OCI-LY3 (cell line): ENCODE measurements at regions not wholly inside any gene's neighbourhood (a gene's known extent, or its start where the extent isn't known, plus 50 kb on each side); places are given as distances from the start of the nearest gene placed in this dataset.

Experiments
- H2AFZ ChIP-seq: fragments of 200-600, 300-600 bp; shearing (Covaris generic); 2 replicates; pipeline ENCODE4 v1.6.0; 2014; ENCODE audit warnings: antibody characterized with exemption, low read depth, low read length
- H3K27ac ChIP-seq: fragments of 200-600, 300-600 bp; sonication (generic); 2 replicates; pipeline ENCODE4 v1.5.1; 2014; ENCODE audit warnings: mild to moderate bottlenecking, low read length, moderate library complexity, mixed read lengths
- H3K27me3 ChIP-seq: fragments of 200-600, 300-600 bp; sonication (generic); 2 replicates; pipeline ENCODE4 v1.6.1; 2014; ENCODE audit warnings: low read depth, low read length, mixed read lengths
- H3K36me3 ChIP-seq: fragments of 200-600, 300-600 bp; sonication (generic); replicated peaks from 2 replicates; pipeline ENCODE3; 2014; ENCODE audit warnings: low read depth, low read length, mixed read lengths
- H3K4me1 ChIP-seq: fragments of 300-600, 200-600 bp; sonication (generic); 2 replicates; pipeline ENCODE4 v1.6.1; 2014; ENCODE audit warnings: low read length, mixed read lengths
- H3K4me2 ChIP-seq: fragments of 200-600, 300-600 bp; sonication (generic); 2 replicates; pipeline ENCODE4 v1.6.1; 2014; ENCODE audit warnings: low read length, mixed read lengths
- H3K4me3 ChIP-seq: fragments of 300-600, 200-600 bp; sonication (generic); 2 replicates; pipeline ENCODE4 v1.5.1; 2014; ENCODE audit warnings: antibody characterized with exemption, mild to moderate bottlenecking, low read length, moderate library complexity
- H3K79me2 ChIP-seq: fragments of 300-600, 200-600 bp; shearing (Covaris generic); 2 replicates; pipeline ENCODE4 v1.6.1; 2014; ENCODE audit warnings: mild to moderate bottlenecking, low read length, mixed read lengths
- H3K9ac ChIP-seq: fragments of 300-600, 200-600 bp; shearing (Covaris generic); 2 replicates; pipeline ENCODE4 v1.6.0; 2014; ENCODE audit warnings: mild to moderate bottlenecking, low read length, moderate library complexity
- H3K9me3 ChIP-seq: fragments of 200-600, 300-600 bp; shearing (Covaris generic); 2 replicates; pipeline ENCODE4 v1.6.1; 2014; ENCODE audit warnings: low read length, mixed read lengths; ENCODE audit not compliant: insufficient read depth
- H4K20me1 ChIP-seq: fragments of 200-600, 300-600 bp; sonication (generic); 2 replicates; pipeline ENCODE4 v1.6.1; 2016; ENCODE audit warnings: low read length, mixed read lengths; ENCODE audit not compliant: insufficient read depth
- CTCF ChIP-seq: fragments of 200-600, 300-600 bp; sonication (generic); IDR thresholded peaks from 2 replicates; pipeline ENCODE4 v1.5.1; 2014; ENCODE audit warnings: antibody characterized with exemption, low read length, low read depth
- EZH2phosphoT487 ChIP-seq: fragments of 200-600 bp; shearing (Covaris generic); IDR thresholded peaks from 2 replicates; pipeline ENCODE4 v1.6.1; 2018; ENCODE audit warnings: antibody characterized with exemption, mixed run types, low read depth

GRCh38 chr13:28581451-28581850 lies 77.5 kb upstream of the POMP start:
- no peaks in the 10 kb centered on the region for H3K9me3 ChIP-seq
- TF ChIP-seq CTCF: no peak
- TF ChIP-seq EZH2phosphoT487: no peak
- H3K9ac ChIP-seq: no peak overlapping the region
- no peak overlapping the region for H2AFZ ChIP-seq
- H3K4me2 ChIP-seq: no peak overlapping the region
- H4K20me1 ChIP-seq: no peaks in the 10 kb centered on the region
- no peaks in the 10 kb centered on the region for H3K27me3 ChIP-seq
- peaks cover 37% of the 10 kb centered on the region for H3K4me1 ChIP-seq
- H3K4me3 ChIP-seq: no peak overlapping the region
- H3K27ac ChIP-seq: no peak overlapping the region
- no peaks in the 10 kb centered on the region for H3K79me2 ChIP-seq
- no peaks in the 10 kb centered on the region for H3K36me3 ChIP-seq

- Histone ChIP-seq H3K27me3 (no peaks in the 10 kb centered on the region), H2AFZ (no peak overlapping the region), H4K20me1 (no peaks in the 10 kb centered on the region), H3K79me2 (no peaks in the 10 kb centered on the region), H3K4me3 (no peak overlapping the region), H3K27ac (no peak overlapping the region), H3K4me1 (peaks cover 40% of the 10 kb centered on the region), H3K9ac (no peak overlapping the region), H3K4me2 (no peak overlapping the region), H3K36me3 (no peaks in the 10 kb centered on the region), H3K9me3 (no peaks in the 10 kb centered on the region)
- TF ChIP-seq CTCF (no peak), EZH2phosphoT487 (no peak)
These were observed 79.2 kb upstream of the POMP start for GRCh38 chr13:28579736-28580135.

- H2AFZ ChIP-seq: no peak overlapping the region
- no peaks in the 10 kb centered on the region for H3K36me3 ChIP-seq
- H3K27ac ChIP-seq: no peak overlapping the region
- no peak overlapping the region for H3K9ac ChIP-seq
- TF ChIP-seq EZH2phosphoT487 (no peak), CTCF (no peak)
- peaks cover 44% of the 10 kb centered on the region for H3K4me1 ChIP-seq
- H3K4me2 ChIP-seq: no peak overlapping the region
- H3K79me2 ChIP-seq: no peaks in the 10 kb centered on the region
- H3K27me3 ChIP-seq: no peaks in the 10 kb centered on the region
- no peak overlapping the region for H3K4me3 ChIP-seq
- no peaks in the 10 kb centered on the region for H4K20me1 ChIP-seq
- H3K9me3 ChIP-seq: no peaks in the 10 kb centered on the region
These were observed 79.6 kb upstream of the POMP start for GRCh38 chr13:28579322-28579721.

GRCh38 chr13:28576067-28576466 lies 81.1 kb upstream of the FLT1 start:
- Histone ChIP-seq H3K9me3 (no peaks in the 10 kb centered on the region), H3K27ac (no peak overlapping the region), H3K4me1 (peaks cover 27% of the 10 kb centered on the region), H3K27me3 (no peaks in the 10 kb centered on the region), H3K4me2 (no peak overlapping the region), H3K79me2 (no peaks in the 10 kb centered on the region), H3K9ac (no peak overlapping the region), H2AFZ (no peak overlapping the region), H3K36me3 (no peaks in the 10 kb centered on the region), H4K20me1 (no peaks in the 10 kb centered on the region), H3K4me3 (no peak overlapping the region)
- TF ChIP-seq CTCF (no peak), EZH2phosphoT487 (no peak)
